ENCODE measurements at regions not wholly inside any gene's neighbourhood (a gene's known extent, or its start where the extent isn't known, plus 50 kb on each side); places are given as distances from the start of the nearest gene placed in this dataset.

DNA sequence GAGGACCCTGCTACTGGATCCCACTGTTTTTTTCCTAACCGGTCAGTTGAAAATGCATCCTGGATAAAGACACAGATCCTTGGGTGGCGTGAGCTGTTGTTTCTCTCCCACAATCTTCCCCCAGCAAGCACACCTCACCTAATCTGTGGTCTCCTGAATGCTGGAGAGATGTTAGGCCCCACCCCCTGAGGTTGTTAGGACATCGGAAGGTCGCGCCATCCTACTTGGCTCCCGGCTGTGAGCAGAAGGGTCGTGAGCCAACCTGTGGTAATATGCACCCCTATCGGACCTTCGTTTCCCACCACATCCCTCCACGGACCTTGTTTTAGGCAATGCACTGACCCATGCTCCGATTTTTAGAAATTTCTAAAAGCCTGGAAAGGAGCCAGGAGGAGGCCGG is 89.9 kb upstream of the IPO9 start:
- DNase-seq (ENCODE audit: low spot score in 2 of 2) = no peak
- Mint-ChIP-seq H3K9me3 (no peaks in the 10 kb centered on the region), H3K4me3 (peak overlapping the region; percentile 77), H3K27ac (peak overlapping the region; percentile 69), H3K36me3 (no peaks in the 10 kb centered on the region), H3K4me1 (peaks cover 26% of the 10 kb centered on the region)
- no peak for ATAC-seq

DNA sequence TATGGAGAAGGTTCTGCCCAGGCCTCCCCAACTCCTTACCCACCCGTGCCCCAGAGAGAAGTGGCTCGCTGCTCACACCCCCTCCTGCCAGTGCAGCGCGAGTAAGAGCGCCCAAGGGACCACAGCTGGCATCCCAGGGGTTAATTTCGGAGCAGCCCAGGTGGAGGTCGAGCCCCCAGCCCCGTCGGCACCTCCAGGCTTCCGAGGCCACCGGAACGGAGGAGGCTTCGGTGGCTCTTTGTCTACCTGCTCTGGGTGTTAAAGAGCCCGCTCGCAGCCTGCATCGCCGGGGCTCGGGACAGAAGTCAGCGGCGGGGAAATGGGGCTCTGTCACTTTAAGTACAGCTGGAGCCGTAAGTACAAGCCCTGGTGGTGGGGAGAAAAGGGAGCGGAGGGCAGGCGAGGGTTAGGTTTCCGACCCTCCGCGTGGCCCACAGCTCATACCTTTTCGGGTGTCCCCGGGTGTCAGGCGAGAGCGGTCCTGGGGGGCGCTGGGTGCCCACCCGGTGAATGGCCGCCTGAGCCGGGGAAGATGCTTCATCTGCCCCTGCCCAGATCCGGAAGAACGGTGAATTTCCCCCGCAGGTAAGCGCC is 89.4 kb upstream of the IPO9 start:
- ATAC-seq (peak; percentile 83), DNase-seq (ENCODE audit: low spot score in 2 of 2) (peak; percentile 30 to 62)
- Mint-ChIP-seq H3K4me1 (peaks cover 26% of the 10 kb centered on the region), H3K27ac (peak overlapping the region; percentile 69), H3K4me3 (peak overlapping the region; percentile 77), H3K36me3 (no peaks in the 10 kb centered on the region), H3K9me3 (no peaks in the 10 kb centered on the region)

DNA sequence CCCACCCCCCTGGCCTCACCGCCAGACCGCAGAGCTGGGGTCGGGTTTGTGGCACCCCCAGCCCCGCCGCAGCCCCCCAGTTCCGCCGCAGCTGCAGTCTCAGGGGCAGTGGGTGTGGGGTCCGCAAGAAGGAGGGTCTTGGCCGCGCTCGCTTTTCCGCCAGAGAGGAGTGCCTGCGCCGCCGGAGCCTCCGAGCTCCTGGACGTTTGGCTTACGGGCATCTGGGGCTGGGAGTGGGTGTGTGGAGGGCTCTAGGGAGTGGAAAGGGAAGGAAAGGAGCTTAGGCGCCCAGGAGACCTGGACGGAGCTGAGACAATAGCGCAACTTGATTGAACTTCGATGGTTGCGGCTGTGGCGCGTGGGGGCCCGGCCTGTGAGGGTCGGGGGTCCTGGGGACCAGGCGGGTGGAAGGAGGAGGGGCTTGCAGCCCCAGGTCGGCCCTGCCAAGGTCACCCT is 88.8 kb upstream of the IPO9 start:
- Mint-ChIP-seq H3K27ac (peak overlapping the region; percentile 69), H3K4me1 (peaks cover 26% of the 10 kb centered on the region), H3K9me3 (no peaks in the 10 kb centered on the region), H3K36me3 (no peaks in the 10 kb centered on the region), H3K4me3 (peak overlapping the region; percentile 77)
- DNase-seq (ENCODE audit: low spot score in 2 of 2) (no peak), ATAC-seq (no peak)

DNA sequence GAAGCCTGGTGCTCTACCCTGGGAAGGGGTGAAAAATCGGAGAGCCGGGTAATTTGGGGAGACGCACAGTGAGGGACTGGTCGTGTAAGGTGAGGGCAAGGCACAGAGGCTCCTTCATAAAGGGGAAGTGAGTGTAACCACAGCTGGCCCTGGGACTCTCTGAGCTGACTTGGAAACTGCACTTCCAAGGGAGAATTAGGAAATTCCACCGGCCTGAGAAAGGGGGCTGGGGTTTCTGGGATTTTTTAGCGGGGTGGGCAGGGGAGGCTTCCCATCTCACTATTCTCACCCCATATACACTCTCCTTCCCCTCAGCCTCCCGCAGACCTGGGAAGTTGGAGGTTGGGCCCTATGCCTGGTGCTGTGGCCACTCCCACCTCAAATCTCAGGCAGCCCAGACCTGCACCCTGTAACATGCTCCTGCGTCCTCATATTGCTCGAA is 88.3 kb upstream of the IPO9 start:
- Mint-ChIP-seq H3K27ac (peak overlapping the region; percentile 69), H3K4me1 (peaks cover 26% of the 10 kb centered on the region), H3K4me3 (peak overlapping the region; percentile 77), H3K36me3 (no peaks in the 10 kb centered on the region), H3K9me3 (no peaks in the 10 kb centered on the region)
- ATAC-seq (no peak), DNase-seq (ENCODE audit: low spot score in 2 of 2) (no peak)

DNA sequence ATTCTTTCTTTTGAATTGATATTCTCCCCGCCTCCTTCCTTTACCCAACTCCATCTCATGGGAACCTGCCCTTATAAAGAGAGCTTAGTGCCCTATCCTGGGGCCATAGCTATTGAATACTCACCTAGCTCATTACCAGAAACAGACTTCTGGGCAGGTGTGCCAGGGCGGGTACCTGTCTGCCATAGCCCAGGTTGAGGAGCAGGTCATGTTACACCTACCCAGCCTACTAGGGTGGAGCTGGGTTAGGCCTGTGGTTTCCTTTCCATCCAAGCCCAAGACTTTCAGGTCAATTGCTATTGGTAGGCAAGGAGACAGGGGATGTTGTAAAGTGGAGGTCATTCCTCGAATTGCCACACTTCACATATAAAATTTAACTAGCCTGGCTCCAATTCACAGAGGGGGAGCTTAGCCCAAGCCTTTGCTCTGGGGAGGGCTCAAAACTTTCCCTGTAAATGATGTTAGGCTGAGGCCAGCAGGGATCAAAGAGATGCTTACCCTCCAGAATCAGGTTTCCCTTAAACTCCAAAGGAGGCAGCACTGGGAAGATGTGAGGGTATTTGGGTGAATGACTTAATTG is 87.1 kb upstream of the IPO9 start:
- DNase-seq (ENCODE audit: low spot score in 2 of 2) = no peak
- ATAC-seq = no peak
- Mint-ChIP-seq H3K27ac (no peak overlapping the region), H3K4me1 (peaks cover 26% of the 10 kb centered on the region), H3K36me3 (no peaks in the 10 kb centered on the region), H3K9me3 (no peaks in the 10 kb centered on the region), H3K4me3 (no peak overlapping the region)

DNA sequence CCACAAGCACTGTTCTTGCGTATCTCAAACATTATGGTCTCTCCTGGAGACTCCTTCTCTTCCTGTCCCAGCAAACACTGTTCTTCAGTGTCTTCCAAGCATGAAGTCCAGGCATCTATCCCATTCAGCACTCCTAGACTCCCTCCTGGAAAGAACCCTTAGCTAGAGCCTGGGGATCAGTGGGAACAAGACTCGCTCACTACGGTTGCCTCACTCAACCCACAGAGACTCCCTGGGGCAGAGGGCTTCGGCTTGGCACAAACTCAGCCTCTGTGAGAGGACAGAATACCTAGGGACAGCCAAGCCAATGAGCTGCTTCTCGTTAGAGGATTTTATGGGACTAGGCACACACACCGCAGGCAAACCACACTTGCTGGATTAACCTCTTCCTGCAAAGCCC is 86.5 kb upstream of the IPO9 start:
- Mint-ChIP-seq H3K27ac (no peak overlapping the region), H3K4me1 (peaks cover 26% of the 10 kb centered on the region), H3K4me3 (no peak overlapping the region), H3K36me3 (no peaks in the 10 kb centered on the region), H3K9me3 (no peaks in the 10 kb centered on the region)
- ATAC-seq (no peak), DNase-seq (ENCODE audit: low spot score in 2 of 2) (no peak)

DNA sequence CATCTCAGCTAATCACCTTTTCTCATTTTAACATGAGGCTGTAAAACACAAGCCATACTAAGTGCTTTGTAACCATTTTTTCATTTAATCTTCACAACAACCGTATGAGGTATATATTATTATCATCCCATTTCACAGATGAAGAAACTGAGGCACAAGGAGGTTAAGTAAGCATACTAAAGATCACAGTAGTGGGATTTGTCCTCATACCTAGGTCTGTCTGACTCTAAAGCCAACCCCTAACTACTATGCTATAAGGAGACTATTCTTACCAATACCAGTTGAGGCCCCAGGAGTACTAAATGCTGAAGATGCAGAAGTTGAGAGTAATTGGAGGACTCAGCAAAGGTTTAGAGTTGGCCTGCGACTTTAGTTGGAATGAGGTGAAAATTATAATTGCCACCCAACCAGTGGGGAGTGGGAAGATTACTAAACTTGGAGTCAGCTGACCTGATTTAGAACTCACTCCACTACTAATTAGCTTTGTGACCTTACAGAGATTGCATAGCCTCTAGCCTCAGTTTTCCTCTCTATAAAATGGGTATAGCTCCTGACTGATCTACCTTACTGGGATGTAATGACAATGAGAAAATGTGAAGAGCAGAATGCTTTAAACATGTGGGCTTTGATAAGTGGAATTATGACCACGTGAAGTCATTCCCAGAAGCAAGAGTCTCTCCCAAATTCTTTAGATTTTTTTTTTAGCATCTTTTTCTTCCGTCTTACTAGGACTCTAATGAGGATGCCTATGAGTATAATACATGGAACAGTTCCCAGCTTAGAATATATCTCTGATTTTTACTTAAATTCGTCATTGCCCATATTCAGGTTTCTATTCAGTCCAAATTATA is 85.8 kb upstream of the IPO9 start:
- H3K4me3 Mint-ChIP-seq = no peak overlapping the region
- H3K4me1 Mint-ChIP-seq = peaks cover 26% of the 10 kb centered on the region
- no peaks in the 10 kb centered on the region for H3K9me3 Mint-ChIP-seq
- no peaks in the 10 kb centered on the region for H3K36me3 Mint-ChIP-seq
- ATAC-seq (no peak), DNase-seq (ENCODE audit: low spot score in 2 of 2) (no peak)
- H3K27ac Mint-ChIP-seq = no peak overlapping the region

DNA sequence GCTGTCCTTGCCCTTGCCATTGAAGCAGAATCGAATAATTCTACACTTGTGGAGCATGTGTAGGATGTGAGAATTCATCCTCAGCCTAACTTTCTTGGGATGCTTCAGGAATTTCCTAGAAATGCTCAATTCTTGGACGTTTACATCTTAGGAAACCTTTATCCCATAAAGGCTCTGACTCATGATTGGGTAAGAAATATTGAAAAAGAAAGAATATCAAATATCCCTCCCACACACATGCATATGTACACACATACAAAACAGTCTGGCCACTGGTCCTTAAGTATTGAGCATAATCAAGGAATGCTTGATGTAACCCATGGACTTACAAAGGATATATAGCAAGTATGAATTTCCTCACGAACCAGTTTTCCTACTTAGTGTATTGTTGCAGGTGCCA is 83.9 kb upstream of the IPO9 start:
- H3K9me3 Mint-ChIP-seq = no peaks in the 10 kb centered on the region
- DNase-seq (ENCODE audit: low spot score in 2 of 2) (no peak), ATAC-seq (no peak)
- no peak overlapping the region for H3K27ac Mint-ChIP-seq
- H3K4me3 Mint-ChIP-seq = no peak overlapping the region
- H3K36me3 Mint-ChIP-seq = no peaks in the 10 kb centered on the region
- peaks cover 13% of the 10 kb centered on the region for H3K4me1 Mint-ChIP-seq

DNA sequence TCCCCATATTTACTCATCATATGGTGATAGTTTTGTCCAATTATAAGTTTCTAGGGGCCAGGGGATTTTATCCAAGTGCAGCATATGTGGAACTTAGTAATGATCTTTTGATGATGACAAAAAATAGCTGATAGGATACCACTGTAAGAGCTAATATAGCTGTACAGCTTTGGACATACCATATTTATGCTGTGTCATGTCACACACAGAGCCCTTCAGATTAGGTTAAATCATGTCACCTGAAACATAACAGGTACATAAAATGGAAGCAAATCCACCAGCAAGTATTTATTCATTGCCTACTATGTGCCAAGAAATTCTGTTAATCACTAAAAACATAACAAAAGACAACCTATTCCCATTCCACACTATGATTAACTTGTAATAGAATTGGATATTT is 82.8 kb upstream of the IPO9 start:
- H3K27ac Mint-ChIP-seq = no peak overlapping the region
- DNase-seq (ENCODE audit: low spot score in 2 of 2) (no peak), ATAC-seq (no peak)
- no peaks in the 10 kb centered on the region for H3K36me3 Mint-ChIP-seq
- H3K4me3 Mint-ChIP-seq = no peak overlapping the region
- H3K9me3 Mint-ChIP-seq = no peaks in the 10 kb centered on the region
- peaks cover 5% of the 10 kb centered on the region for H3K4me1 Mint-ChIP-seq

DNA sequence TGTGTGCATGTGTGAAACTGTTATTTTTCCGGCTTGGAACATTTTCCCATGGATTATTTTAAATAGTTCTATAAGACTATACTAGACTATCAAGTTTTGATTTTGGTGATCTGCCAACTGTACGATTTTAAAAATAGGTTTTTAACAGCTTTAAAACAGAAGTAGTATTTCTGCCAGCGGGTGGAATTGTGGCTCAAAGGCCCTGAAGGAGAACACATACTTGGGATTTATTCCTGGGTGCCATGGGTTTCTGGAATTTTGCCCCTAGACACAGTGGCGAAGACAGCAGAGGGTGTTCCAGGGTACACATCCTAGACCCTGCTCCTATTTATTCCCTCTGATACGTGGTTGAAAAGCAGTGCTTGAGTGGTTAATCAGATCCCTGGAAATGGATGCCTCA is 81.7 kb upstream of the IPO9 start:
- no peaks in the 10 kb centered on the region for H3K9me3 Mint-ChIP-seq
- H3K4me1 Mint-ChIP-seq = no peaks in the 10 kb centered on the region
- H3K4me3 Mint-ChIP-seq = no peak overlapping the region
- H3K27ac Mint-ChIP-seq = no peak overlapping the region
- ATAC-seq (no peak), DNase-seq (ENCODE audit: low spot score in 2 of 2) (no peak)
- H3K36me3 Mint-ChIP-seq = no peaks in the 10 kb centered on the region

DNA sequence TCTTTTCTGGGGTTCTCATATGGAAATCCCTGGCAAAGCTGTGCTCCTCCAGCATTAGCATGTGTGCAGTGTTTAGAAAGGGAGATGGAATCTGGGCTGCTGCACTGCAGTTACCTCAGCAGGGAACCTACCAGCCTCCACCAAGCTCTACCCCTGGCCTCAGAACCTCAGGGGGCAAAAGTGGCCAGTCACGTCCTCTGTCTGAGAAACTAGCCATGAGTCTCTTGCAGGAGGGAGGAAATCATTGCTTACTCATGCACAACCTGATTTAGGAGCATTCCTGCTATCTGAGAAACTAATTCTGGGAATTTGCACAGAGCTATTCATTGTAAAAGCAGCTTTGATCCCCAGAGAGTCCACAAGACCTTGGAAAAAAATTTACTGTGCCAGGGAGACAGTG is 80.6 kb upstream of the IPO9 start:
- no peaks in the 10 kb centered on the region for H3K4me1 Mint-ChIP-seq
- DNase-seq (ENCODE audit: low spot score in 2 of 2) = no peak
- H3K4me3 Mint-ChIP-seq = no peak overlapping the region
- H3K36me3 Mint-ChIP-seq = no peaks in the 10 kb centered on the region
- ATAC-seq = no peak
- no peak overlapping the region for H3K27ac Mint-ChIP-seq
- H3K9me3 Mint-ChIP-seq = no peaks in the 10 kb centered on the region

DNA sequence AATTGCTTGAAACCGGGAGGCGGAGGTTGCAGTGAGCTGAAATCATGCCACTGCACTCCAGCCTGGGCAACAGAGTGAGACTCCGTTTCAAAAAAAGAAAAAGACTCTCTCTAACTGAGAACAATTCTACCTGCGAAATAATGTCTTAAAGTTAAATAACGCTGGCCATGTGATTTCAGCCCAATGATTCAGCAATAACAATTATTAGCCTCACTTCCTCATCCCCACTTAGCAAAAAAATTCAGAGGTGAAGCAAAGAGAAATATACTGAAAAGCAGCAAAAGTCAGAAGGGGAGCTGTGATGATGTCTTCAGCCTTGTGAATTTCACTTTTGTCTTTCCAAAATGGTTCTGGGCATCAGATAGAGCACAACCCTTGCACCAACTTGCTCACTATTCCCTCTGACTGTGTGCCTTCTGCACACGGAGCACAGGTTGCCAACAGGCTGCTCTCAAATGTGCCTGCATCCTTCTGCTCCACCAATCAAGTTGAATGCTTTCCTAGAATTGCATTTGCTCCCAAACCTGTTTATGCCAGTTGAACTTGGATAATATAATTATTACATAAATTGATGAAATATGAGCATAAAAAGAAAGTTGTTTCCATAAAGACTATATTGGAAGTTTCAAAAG is 79.8 kb upstream of the IPO9 start:
- Mint-ChIP-seq H3K27ac (no peak overlapping the region), H3K4me1 (no peaks in the 10 kb centered on the region), H3K4me3 (no peak overlapping the region), H3K36me3 (no peaks in the 10 kb centered on the region), H3K9me3 (no peaks in the 10 kb centered on the region)
- ATAC-seq = no peak
- no peak for DNase-seq (ENCODE audit: low spot score in 2 of 2)

DNA sequence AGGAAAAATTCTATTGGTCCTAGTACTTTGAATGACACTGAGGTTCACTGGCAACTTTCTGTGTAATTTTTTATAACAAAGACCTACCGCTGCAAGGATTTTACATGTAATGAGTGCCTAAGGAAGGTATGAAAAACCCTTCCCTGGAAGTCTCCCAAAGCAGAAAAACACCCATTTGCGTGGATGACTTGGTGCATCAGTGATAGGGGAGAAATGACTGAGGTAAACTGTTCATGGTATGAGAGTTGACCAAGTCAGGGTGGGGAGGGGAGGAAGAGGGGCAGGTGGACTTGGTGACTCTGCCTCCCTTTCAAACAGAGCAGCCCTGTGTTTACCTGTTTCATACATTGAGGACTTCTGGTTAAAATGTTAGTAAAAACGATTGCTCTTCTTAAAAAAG is 78.8 kb upstream of the IPO9 start:
- no peak overlapping the region for H3K4me3 Mint-ChIP-seq
- ATAC-seq = no peak
- no peaks in the 10 kb centered on the region for H3K9me3 Mint-ChIP-seq

DNA sequence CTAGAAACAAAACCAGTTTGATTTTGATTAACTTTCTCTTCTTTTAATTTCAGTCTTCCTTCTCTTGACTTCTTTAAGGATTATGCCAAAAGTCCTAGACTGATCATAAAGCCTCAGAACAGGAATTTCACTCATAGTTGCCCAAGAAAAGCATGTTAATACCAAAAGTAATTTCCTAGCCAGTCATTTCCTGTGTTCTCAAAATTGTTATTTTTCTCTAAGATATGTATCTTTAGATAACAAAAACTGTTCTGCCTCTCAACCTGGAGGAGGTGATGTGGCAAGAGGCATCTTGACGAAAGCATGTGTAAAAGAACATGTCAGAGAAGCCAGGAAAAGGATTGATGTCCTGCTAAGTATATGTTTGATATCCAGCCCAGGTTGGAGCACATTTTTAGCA is 78.0 kb upstream of the IPO9 start:
- ATAC-seq = no peak
- Mint-ChIP-seq H3K4me3 (no peak overlapping the region), H3K36me3 (no peaks in the 10 kb centered on the region), H3K9me3 (no peaks in the 10 kb centered on the region), H3K27ac (no peak overlapping the region), H3K4me1 (no peaks in the 10 kb centered on the region)
- no peak for DNase-seq (ENCODE audit: low spot score in 2 of 2)

More for the DNA sequence above, 78.8 kb upstream of the IPO9 start:
- DNase-seq (ENCODE audit: low spot score in 2 of 2) = no peak
- H3K4me1 Mint-ChIP-seq = no peaks in the 10 kb centered on the region
- H3K36me3 Mint-ChIP-seq = no peaks in the 10 kb centered on the region
- H3K27ac Mint-ChIP-seq = no peak overlapping the region

DNA sequence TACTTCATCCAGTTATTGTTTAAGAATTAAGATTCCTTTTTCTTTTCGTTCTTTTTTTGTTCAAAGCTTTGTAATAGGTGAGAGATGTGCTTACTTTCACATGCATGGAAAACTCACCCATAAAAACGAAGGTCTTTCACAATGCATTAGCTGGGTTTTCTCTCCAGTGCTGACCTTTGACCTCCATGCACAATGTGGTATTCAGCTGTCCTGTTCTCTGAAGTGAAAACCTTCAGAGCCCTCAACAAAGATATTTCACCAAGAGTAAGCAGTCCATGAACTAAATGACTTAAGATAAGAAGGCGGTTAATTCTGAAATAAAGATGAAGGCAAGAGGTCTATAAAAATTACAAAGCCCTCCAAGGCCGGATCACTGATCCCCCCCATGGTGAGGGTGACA is 77.1 kb upstream of the IPO9 start:
- Mint-ChIP-seq H3K4me1 (peaks cover 5% of the 10 kb centered on the region), H3K9me3 (no peaks in the 10 kb centered on the region), H3K4me3 (no peak overlapping the region), H3K36me3 (no peaks in the 10 kb centered on the region), H3K27ac (no peak overlapping the region)
- ATAC-seq (no peak), DNase-seq (ENCODE audit: low spot score in 2 of 2) (no peak)

Data from stimulated activated effector memory CD8-positive, alpha-beta T cell treated with anti-CD3 and anti-CD28 coated beads, Interleukin-12 subunit alpha, Interleukin-12 subunit beta, amount 100 ng/mL, for 72 hours (primary cell).